ENCODE measurements at regions not wholly inside any gene's neighbourhood (a gene's known extent, or its start where the extent isn't known, plus 50 kb on each side); places are given as distances from the start of the nearest gene placed in this dataset.

DNA sequence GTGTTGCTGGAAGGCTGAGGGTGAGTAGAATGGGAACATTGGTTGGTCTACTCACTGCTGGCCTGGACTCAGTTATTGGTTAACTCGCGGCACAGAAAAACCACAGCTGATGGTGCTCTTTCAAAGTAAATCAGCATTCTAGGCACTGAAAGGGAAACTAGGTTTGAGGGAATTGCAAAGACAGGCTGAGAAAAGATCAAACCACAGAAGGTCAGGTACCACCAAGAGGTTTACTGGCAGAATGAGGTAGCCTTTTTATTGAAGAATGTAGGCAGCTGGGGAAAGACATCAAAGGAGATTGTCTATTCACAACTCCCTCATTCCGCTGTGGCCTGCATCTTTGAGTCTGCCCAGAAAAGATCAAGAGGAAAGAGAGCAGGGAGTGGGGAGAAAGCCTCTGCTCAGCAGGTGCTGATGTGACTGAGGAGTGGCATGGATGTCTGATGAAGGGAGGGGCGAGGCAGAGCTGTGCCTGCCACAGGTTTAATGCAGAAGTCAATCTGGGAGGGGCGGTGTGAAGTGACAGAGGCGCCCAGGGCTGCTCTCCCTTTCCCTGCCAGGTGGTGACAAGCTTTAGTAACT, 255.5 kb downstream of the MAN2A1 start:
- peak; percentile 71 for DNase-seq (ENCODE audit: low spot score)

- no peak for DNase-seq (ENCODE audit: low spot score)
These were observed 256.2 kb downstream of the MAN2A1 start for GRCh38 chr5:109945723-109946480.

DNA sequence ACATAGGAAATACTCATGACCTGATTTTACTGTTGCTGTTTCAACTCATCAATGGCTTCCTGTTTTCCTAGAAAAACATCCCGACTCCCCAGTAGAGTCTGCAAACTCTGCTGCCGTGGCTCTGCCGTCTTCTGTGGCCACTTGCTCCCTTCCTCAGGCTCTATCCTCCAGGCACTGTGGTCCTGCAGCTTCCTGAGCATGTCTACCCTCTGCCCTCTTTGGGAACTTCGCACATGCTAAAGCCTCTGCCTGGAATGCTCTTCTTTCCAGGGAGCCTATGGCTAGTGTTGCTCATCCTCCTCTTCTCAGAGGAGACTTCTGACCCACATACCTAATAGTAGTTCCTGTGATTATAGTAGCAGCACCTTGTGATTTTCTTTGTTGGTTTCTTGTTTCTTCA, 256.9 kb downstream of the MAN2A1 start:
- DNase-seq (ENCODE audit: low spot score): no peak

- DNase-seq (ENCODE audit: low spot score): no peak
These were observed 257.9 kb downstream of the MAN2A1 start for GRCh38 chr5:109947667-109948066.

DNA sequence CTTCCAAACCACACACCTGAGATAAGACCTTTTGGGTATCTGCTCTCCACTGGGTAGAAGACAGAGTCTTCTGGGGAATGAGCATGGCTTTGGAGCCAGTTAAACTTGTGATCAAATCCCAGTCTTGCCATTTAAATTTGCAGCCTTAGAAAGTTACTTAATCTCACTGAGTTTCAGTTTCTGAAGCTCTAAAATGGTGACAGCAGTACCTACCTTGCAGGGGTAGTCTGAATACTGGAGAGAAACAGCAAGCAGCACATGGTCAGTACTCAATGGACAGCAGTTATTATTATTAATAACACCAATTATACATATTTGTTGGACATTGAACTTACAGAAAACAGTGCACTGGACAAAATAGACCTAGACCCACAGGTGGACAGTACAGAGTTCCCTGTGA, 260.9 kb downstream of the MAN2A1 start:
- DNase-seq (ENCODE audit: low spot score): no peak

DNA sequence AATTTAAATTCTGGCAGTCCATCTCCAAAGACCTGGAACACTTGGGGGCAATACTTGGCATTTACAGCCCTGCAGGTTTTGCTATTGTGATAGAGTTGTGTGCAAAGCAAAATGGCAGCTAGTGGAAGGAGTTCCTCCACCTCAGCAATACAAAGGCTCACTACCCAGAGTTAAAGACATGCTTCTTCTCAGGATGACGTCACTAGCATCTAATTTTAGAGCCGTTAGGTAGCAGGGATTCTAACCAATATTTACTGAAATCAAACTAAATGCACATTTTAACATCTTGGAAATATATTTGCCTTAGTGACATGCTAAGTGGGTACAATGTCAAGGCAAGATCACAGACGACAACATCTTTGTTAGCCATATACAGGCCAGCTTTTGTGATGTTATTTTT, 261.6 kb downstream of the MAN2A1 start:
- no peak for DNase-seq (ENCODE audit: low spot score)

- no peak for DNase-seq (ENCODE audit: low spot score)
These were observed 262.0 kb downstream of the MAN2A1 start for GRCh38 chr5:109951758-109952157.

- no peak for DNase-seq (ENCODE audit: low spot score)
These were observed 264.0 kb downstream of the MAN2A1 start for GRCh38 chr5:109953761-109954160.

- no peak for DNase-seq (ENCODE audit: low spot score)
These were observed 267.2 kb downstream of the MAN2A1 start for GRCh38 chr5:109956884-109957283.

GRCh38 chr5:109958082-109958481, 268.4 kb downstream of the MAN2A1 start:
- DNase-seq (ENCODE audit: low spot score): no peak

- no peak for DNase-seq (ENCODE audit: low spot score)
These were observed 269.9 kb downstream of the MAN2A1 start for GRCh38 chr5:109959652-109960051.

GRCh38 chr5:109961751-109962150, 272.0 kb downstream of the MAN2A1 start:
- no peak for DNase-seq (ENCODE audit: low spot score)

DNA sequence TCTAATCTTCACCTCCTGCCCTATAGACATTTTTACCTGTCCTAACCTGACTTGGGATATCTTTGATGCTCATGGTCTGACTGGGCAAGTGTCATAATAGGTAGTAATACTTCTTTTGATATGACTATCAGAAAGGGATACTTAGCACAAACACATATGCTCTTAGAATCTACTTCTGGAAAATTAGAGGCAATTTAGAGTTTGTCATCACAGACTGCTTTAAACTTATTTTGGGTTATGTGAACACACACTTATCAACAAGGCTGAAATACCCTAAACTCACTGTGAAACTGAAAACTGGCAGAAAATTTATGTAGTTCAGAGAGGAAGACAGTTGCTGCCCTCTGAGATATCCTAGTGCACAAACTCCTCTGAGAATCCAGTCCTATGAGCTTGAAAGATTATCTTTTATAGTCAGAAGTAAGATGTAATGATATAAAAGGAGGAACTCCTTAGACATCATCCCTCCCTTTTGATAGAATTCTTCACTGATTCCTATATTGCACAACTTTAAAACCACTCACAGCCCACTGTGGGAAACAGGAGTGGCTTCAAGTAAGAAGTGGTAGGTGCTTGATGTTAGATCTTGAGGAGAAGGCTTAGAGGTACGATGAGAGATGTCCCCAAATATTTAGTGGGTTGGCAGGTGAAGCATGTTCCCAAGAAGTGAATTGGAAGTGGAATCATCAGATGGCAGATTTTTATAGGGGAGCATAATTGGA, 273.3 kb downstream of the MAN2A1 start:
- DNase-seq (ENCODE audit: low spot score): no peak

GRCh38 chr5:109964136-109964535, 274.4 kb downstream of the MAN2A1 start:
- DNase-seq (ENCODE audit: low spot score): peak; percentile 85

DNA sequence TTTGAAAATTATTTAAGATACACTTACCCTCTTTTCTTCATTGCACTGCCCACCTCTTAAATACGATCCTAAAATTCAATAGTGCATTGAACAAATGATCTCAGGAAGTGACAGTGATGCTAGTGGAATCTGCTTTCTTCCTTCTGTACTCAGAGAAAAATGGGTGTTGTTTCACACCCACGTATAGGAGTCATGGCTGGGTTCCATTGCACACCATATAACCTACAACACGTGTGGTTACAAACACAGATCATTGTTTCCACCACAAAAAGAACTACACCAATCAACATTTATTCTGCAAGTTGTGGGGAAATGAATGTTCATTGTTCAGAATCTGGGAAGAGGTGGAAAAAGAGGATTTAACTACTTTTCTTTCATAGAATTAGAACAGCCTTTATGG, 275.9 kb downstream of the MAN2A1 start:
- no peak for DNase-seq (ENCODE audit: low spot score)

- no peak for DNase-seq (ENCODE audit: low spot score)
These were observed 282.2 kb downstream of the MAN2A1 start for GRCh38 chr5:109971968-109972367.

DNA sequence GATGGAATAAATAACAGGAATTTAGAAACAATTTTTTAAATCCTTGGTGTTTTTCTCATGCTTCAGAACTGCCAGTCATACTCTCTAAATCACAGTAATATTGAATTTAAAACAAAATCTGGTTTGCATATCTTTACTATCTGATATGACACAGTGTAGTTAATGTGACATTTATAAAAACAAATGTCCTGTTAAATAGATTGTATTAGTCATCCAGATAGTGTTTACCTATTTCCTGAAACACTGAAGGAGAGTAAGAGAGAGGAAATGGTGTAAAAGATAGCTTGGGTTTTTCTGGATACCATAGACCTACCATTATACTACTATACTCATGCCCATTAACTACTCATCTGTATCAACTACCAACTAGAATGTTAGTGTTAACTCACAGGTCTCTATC, 292.3 kb downstream of the MAN2A1 start:
- DNase-seq (ENCODE audit: low spot score): peak; percentile 8

GRCh38 chr5:109982966-109983534, 293.3 kb downstream of the MAN2A1 start:
- DNase-seq (ENCODE audit: low spot score): no peak

DNA sequence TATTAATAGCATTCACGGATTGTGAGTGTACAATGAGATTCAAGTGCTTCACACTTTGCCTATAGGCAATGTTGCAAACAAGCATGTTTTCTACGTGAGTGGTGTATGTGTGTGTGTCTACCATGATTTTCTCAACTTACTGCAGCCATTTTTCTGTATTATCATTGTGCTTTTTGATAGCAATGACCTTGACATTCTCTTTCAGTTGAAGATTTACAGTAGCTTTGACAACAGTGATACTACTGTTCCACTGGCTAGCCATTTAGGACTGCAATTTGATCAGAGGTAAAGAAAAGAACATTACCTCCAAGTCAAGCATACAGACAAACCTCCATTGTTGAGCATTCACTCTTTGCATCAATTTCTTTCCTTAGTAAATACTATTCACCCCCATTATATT, 297.0 kb downstream of the MAN2A1 start:
- no peak for DNase-seq (ENCODE audit: low spot score)

DNA sequence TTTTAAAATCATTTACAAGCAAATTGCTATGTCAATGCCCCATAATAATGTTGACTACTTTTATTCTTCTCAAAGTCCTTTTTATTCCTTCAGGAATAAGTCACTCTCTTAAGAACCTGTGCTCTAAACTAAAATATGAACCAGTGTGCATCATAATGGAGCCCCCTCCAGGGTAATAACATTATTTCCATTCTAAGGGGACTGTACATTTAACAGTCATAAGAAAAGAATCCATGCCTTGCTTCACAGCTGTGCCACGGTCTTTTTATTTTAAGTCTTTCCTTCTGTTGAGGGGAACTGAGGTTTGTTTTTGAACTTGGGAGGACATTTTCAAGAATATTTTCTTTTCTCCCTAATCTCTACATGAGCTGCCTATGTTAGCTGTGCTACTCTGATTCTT, 297.6 kb downstream of the MAN2A1 start:
- no peak for DNase-seq (ENCODE audit: low spot score)

DNA sequence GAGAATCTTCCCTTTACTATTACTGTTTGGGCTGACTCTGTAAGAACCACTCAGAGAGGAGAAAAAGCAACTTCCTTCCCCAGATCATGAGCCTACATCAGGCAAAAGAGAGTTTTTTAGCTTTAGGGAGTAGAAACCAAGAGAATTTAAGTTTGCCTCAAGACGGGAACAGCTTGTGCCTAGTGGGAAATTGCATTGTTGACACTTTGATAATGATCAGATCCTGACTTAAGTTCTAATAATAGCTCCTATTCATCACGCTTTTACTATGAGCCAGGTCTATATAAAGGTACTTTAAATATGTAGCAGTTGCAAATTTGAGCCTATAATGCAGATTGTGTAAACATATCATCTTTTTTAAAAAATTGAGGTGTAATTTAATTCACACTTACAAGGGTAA, 298.2 kb downstream of the MAN2A1 start:
- DNase-seq (ENCODE audit: low spot score): no peak

DNA sequence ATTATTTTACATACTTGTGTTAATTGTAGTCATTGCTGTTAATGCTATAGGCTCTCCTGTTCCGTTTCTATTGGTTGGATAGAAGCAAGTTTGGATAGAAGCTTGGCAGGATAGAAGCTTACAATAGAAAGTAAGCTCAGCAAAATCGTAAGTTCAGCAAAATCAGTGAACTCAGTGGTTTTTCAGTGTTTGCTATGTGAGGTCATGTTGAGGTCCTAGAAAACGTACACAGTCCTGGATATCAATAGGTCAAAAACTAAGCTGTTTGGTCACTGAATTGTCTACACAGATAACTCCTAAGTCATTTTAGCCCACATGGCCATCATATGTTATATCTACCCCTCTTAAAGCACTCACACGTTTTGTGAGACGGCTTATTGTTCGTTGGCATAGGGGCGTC, 299.4 kb downstream of the MAN2A1 start:
- DNase-seq (ENCODE audit: low spot score): no peak
